ENCODE measurements at regions not wholly inside any gene's neighbourhood (a gene's known extent, or its start where the extent isn't known, plus 50 kb on each side); places are given as distances from the start of the nearest gene placed in this dataset.
A peak's percentile ranks its signal among the peaks of the same experiment; 100 is the strongest.

- no peak for FAIRE-seq
- no peak for DNase-seq (ENCODE audit: low read depth)
- no peaks in the 10 kb centered on the region for H3K36me3 ChIP-seq (ENCODE audit: control insufficient read depth, insufficient read depth, low read length)
- H3K27me3 ChIP-seq (ENCODE audit: control insufficient read depth, insufficient read depth, low read length): no peaks in the 10 kb centered on the region
- TF ChIP-seq CTCF (IDR thresholded peaks at IDR 0.05; ENCODE audit: insufficient read depth, low read length, severe bottlenecking): no peak
- H3K4me3 ChIP-seq (ENCODE audit: low read depth, low read length): no peak overlapping the region
These were observed 105.2 kb upstream of the ADRA2C start for GRCh38 chr4:3660928-3661515.

GRCh38 chr4:3660086-3660927 lies 105.9 kb upstream of the ADRA2C start:
- TF ChIP-seq CTCF (IDR thresholded peaks at IDR 0.05; ENCODE audit: insufficient read depth, low read length, severe bottlenecking): no peak
- Histone ChIP-seq H3K27me3 (ENCODE audit: control insufficient read depth, insufficient read depth, low read length) (no peaks in the 10 kb centered on the region), H3K36me3 (ENCODE audit: control insufficient read depth, insufficient read depth, low read length) (no peaks in the 10 kb centered on the region), H3K4me3 (ENCODE audit: low read depth, low read length) (no peak overlapping the region)
- FAIRE-seq (peak; percentile 93), DNase-seq (ENCODE audit: low read depth) (no peak)

- Histone ChIP-seq H3K4me3 (ENCODE audit: low read depth, low read length) (no peak overlapping the region), H3K27me3 (ENCODE audit: control insufficient read depth, insufficient read depth, low read length) (no peaks in the 10 kb centered on the region), H3K36me3 (ENCODE audit: control insufficient read depth, insufficient read depth, low read length) (no peaks in the 10 kb centered on the region)
- FAIRE-seq (no peak), DNase-seq (ENCODE audit: low read depth) (no peak)
- TF ChIP-seq CTCF (IDR thresholded peaks at IDR 0.05; ENCODE audit: insufficient read depth, low read length, severe bottlenecking): no peak
These were observed 107.1 kb upstream of the ADRA2C start for GRCh38 chr4:3659131-3659530.

GRCh38 chr4:3658530-3658913 lies 107.7 kb upstream of the ADRA2C start:
- no peak for TF ChIP-seq CTCF (IDR thresholded peaks at IDR 0.05; ENCODE audit: insufficient read depth, low read length, severe bottlenecking)
- Histone ChIP-seq H3K4me3 (ENCODE audit: low read depth, low read length) (no peak overlapping the region), H3K36me3 (ENCODE audit: control insufficient read depth, insufficient read depth, low read length) (no peaks in the 10 kb centered on the region), H3K27me3 (ENCODE audit: control insufficient read depth, insufficient read depth, low read length) (no peaks in the 10 kb centered on the region)
- no peak for FAIRE-seq
- no peak for DNase-seq (ENCODE audit: low read depth)

GRCh38 chr4:3657902-3658529 lies 108.2 kb upstream of the ADRA2C start:
- H3K27me3 ChIP-seq (ENCODE audit: control insufficient read depth, insufficient read depth, low read length): no peaks in the 10 kb centered on the region
- no peak for TF ChIP-seq CTCF (IDR thresholded peaks at IDR 0.05; ENCODE audit: insufficient read depth, low read length, severe bottlenecking)
- H3K4me3 ChIP-seq (ENCODE audit: low read depth, low read length): no peak overlapping the region
- H3K36me3 ChIP-seq (ENCODE audit: control insufficient read depth, insufficient read depth, low read length): no peaks in the 10 kb centered on the region
- FAIRE-seq: no peak
- DNase-seq (ENCODE audit: low read depth): no peak

Measured in bronchial epithelial cell (primary cell).